ENCODE measurements at regions not wholly inside any gene's neighbourhood (a gene's known extent, or its start where the extent isn't known, plus 50 kb on each side); places are given as distances from the start of the nearest gene placed in this dataset.

DNA sequence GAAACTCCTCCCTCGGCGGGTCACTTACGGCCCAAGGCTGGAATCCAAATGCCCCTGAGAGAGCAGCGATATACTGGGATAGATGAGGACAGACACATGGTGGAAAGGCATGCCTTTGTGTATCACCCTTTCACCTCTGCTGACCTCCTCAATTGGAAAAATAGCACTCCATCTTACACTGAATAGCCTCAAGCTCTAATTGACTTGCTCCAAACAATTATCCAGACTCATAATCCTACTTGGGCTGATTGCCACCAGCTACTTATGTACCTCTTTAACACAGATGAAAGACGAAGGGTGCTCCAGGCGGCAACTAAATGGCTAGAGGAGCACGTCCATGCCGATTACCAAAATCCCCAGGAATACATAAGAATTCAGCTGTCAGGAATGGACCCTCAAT is 1142.2 kb downstream of the ARAP2 start:
- TF ChIP-seq CTCF (conservative IDR thresholded peaks at IDR 0.05; ENCODE audit: low read depth, low read length): no peak
- TF ChIP-seq EZH2 (IDR thresholded peaks at IDR 0.05; ENCODE audit: borderline replicate concordance, low read depth, low read length, poor library complexity, severe bottlenecking): no peak
